ENCODE measurements at regions not wholly inside any gene's neighbourhood (a gene's known extent, or its start where the extent isn't known, plus 50 kb on each side); places are given as distances from the start of the nearest gene placed in this dataset.

DNA sequence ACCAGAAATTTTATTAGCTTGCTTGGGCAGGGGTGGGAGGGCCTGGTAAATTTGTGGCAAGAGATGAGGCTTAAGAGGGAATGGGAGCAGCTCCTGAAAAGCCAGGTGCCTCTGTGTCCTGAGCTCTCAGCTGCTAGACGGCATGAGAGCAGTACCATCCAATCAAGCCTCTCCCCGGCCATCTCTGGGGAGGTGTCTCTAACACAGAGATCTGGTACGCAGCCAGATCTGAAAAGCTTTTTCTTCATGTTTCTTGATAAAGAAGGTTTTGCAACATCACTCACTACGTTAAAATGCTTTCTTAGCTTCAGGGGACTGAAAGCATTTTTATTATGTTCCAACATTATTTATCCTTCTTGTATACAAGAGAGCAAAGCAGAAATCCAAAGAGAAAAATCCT, 488.2 kb downstream of the RBFOX1 start:
- 93% methylated on average over 4 of the region's 4 CpGs; no CpG with 5 or more reads in 1 of the 2 experiments for WGBS, 2 experiments (ENCODE audit: extremely low coverage in 1 of 2, insufficient coverage in 1 of 2, insufficient read length in 1 of 2, insufficient replicate concordance in 2 of 2, low coverage in 1 of 2, low lambda C conversion rate in 2 of 2, missing lambda C conversion rate in 1 of 2)
- no peak overlapping the region for H3K9ac ChIP-seq (replicated peaks in 1 of 4; ENCODE audit: extremely low read depth in 1 of 4, low read depth in 3 of 4, low read length in 3 of 4)
- no peaks in the 10 kb centered on the region for H3K23me2 ChIP-seq (ENCODE audit: low read depth, low read length)
- no peak overlapping the region for H3K4ac ChIP-seq (replicated peaks; ENCODE audit: insufficient read length, low read depth, low read length)
- H4K91ac ChIP-seq (replicated peaks; ENCODE audit: insufficient read length, low read length) = no peak overlapping the region
- no peak overlapping the region for H3K18ac ChIP-seq (ENCODE audit: extremely low read depth, low read length)
- no peak overlapping the region for H2BK15ac ChIP-seq (ENCODE audit: low read length)
- no peaks in the 10 kb centered on the region for H3K36me3 ChIP-seq (ENCODE audit: control insufficient read depth in 2 of 4, insufficient read depth in 4 of 4, low read length in 3 of 4)
- H2BK5ac ChIP-seq (ENCODE audit: low read depth, low read length) = no peak overlapping the region
- H3K23ac ChIP-seq (ENCODE audit: insufficient read length) = no peak overlapping the region
- H2BK12ac ChIP-seq (ENCODE audit: low read depth, low read length) = no peak overlapping the region
- no peaks in the 10 kb centered on the region for H3K79me2 ChIP-seq (ENCODE audit: control insufficient read depth in 1 of 2, insufficient read depth in 2 of 2, low read length in 2 of 2)
- no peak overlapping the region for H3K14ac ChIP-seq (ENCODE audit: insufficient read length)
- no peaks in the 10 kb centered on the region for H3K9me3 ChIP-seq (ENCODE audit: insufficient read depth in 2 of 2, low read depth in 1 of 2, low read length in 1 of 2)
- FAIRE-seq (no peak), DNase-seq (ENCODE audit: low read depth in 1 of 2, low spot score in 2 of 2) (no peak)
- H2AK5ac ChIP-seq (ENCODE audit: low read depth, low read length) = no peak overlapping the region
- H3K27ac ChIP-seq (ENCODE audit: low read depth, low read length) = no peak overlapping the region
- H2BK120ac ChIP-seq (replicated peaks; ENCODE audit: low read depth, low read length) = no peak overlapping the region
- H4K5ac ChIP-seq (ENCODE audit: insufficient read length, low read depth, low read length) = no peak overlapping the region
- H2BK20ac ChIP-seq (ENCODE audit: low read length) = no peak overlapping the region
- TF ChIP-seq, protein P1, sequence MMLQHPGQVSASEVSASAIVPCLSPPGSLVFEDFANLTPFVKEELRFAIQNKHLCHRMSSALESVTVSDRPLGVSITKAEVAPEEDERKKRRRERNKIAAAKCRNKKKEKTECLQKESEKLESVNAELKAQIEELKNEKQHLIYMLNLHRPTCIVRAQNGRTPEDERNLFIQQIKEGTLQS (IDR thresholded peaks at IDR 0.05; ENCODE audit: insufficient read depth, low read depth, low read length) = no peak
- TF ChIP-seq JUND (IDR thresholded peaks at IDR 0.05; ENCODE audit: low read length) = no peak
- TF ChIP-seq, protein P2, sequence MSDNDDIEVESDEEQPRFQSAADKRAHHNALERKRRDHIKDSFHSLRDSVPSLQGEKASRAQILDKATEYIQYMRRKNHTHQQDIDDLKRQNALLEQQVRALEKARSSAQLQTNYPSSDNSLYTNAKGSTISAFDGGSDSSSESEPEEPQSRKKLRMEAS (IDR thresholded peaks at IDR 0.05) = no peak
- POLR2A ChIA-PET (ENCODE audit: partially characterized antibody) = no interaction called here
- H4K8ac ChIP-seq (ENCODE audit: extremely low read depth, insufficient read depth, low read length) = no peak overlapping the region
- CTCF ChIA-PET (ENCODE audit: partially characterized antibody) = interaction anchor here (0.6 to 1.3 kb wide), 4 partner anchors 13 to 454 kb away, joined by 3 to 4 read pairs (median 3); no protein-coding TSS in a partner anchor
- H3K4me2 ChIP-seq (ENCODE audit: insufficient read depth in 1 of 2, low read depth in 2 of 2, low read length in 2 of 2) = no peak overlapping the region
- H3K79me1 ChIP-seq (ENCODE audit: low read depth, low read length) = no peaks in the 10 kb centered on the region
- H3K4me3 ChIP-seq (ENCODE audit: extremely low read depth in 1 of 4, insufficient read depth in 2 of 4, low read depth in 3 of 4, low read length in 4 of 4) = no peak overlapping the region
- H3K4me1 ChIP-seq (replicated peaks in 1 of 4; ENCODE audit: control insufficient read depth in 3 of 4, insufficient read depth in 4 of 4, low read length in 3 of 4) = no peaks in the 10 kb centered on the region
- no peaks in the 10 kb centered on the region for H4K20me1 ChIP-seq (replicated peaks in 1 of 2; ENCODE audit: control insufficient read depth in 1 of 2, insufficient read depth in 2 of 2, low read length in 2 of 2)
- H3K56ac ChIP-seq (replicated peaks; ENCODE audit: insufficient read length, low read depth, low read length) = no peak overlapping the region
- no peaks in the 10 kb centered on the region for H3K27me3 ChIP-seq (replicated peaks in 1 of 4; ENCODE audit: control insufficient read depth in 3 of 4, extremely low read depth in 1 of 4, insufficient read depth in 3 of 4, low read length in 3 of 4)
- no peak overlapping the region for H2AFZ ChIP-seq (ENCODE audit: low read length)
